ENCODE measurements at regions not wholly inside any gene's neighbourhood (a gene's known extent, or its start where the extent isn't known, plus 50 kb on each side); places are given as distances from the start of the nearest gene placed in this dataset.

- no peaks in the 10 kb centered on the region for H3K27me3 ChIP-seq (ENCODE audit: low read depth)
- in situ Hi-C loops (cut with MboI; ENCODE audit: low sequenced_read_pairs) = no loop called here
- H3K9me3 ChIP-seq = no peaks in the 10 kb centered on the region
- H3K4me3 ChIP-seq = no peak overlapping the region
- no peak for DNase-seq (ENCODE audit: low spot score in 2 of 2)
- H3K36me3 ChIP-seq (replicated peaks) = no peaks in the 10 kb centered on the region
- H3K4me1 ChIP-seq = no peaks in the 10 kb centered on the region
These were observed 109.0 kb downstream of the ZNF518B start for GRCh38 chr4:10348241-10348640.

GRCh38 chr4:10347815-10348214 is 109.4 kb downstream of the ZNF518B start:
- Histone ChIP-seq H3K27me3 (ENCODE audit: low read depth) (no peaks in the 10 kb centered on the region), H3K4me1 (no peaks in the 10 kb centered on the region), H3K9me3 (no peaks in the 10 kb centered on the region), H3K4me3 (no peak overlapping the region), H3K36me3 (replicated peaks) (no peaks in the 10 kb centered on the region)
- in situ Hi-C loops (cut with MboI; ENCODE audit: low sequenced_read_pairs) = no loop called here
- DNase-seq (ENCODE audit: low spot score in 2 of 2) = no peak

GRCh38 chr4:10347281-10347795 is 109.9 kb downstream of the ZNF518B start:
- Histone ChIP-seq H3K4me1 (no peaks in the 10 kb centered on the region), H3K9me3 (no peaks in the 10 kb centered on the region), H3K27me3 (ENCODE audit: low read depth) (no peaks in the 10 kb centered on the region), H3K4me3 (no peak overlapping the region), H3K36me3 (replicated peaks) (no peaks in the 10 kb centered on the region)
- in situ Hi-C loops (cut with MboI; ENCODE audit: low sequenced_read_pairs) = no loop called here
- DNase-seq (ENCODE audit: low spot score in 2 of 2) = no peak

GRCh38 chr4:10346023-10346422 is 111.2 kb downstream of the ZNF518B start:
- Histone ChIP-seq H3K4me3 (no peak overlapping the region), H3K36me3 (replicated peaks) (no peaks in the 10 kb centered on the region), H3K9me3 (no peaks in the 10 kb centered on the region), H3K27me3 (ENCODE audit: low read depth) (no peaks in the 10 kb centered on the region), H3K4me1 (no peaks in the 10 kb centered on the region)
- no peak for DNase-seq (ENCODE audit: low spot score in 2 of 2)
- in situ Hi-C loops (cut with MboI; ENCODE audit: low sequenced_read_pairs) = no loop called here

- H3K27me3 ChIP-seq (ENCODE audit: low read depth) = no peaks in the 10 kb centered on the region
- no peak for DNase-seq (ENCODE audit: low spot score in 2 of 2)
- H3K4me1 ChIP-seq = no peaks in the 10 kb centered on the region
- in situ Hi-C loops (cut with MboI; ENCODE audit: low sequenced_read_pairs) = no loop called here
- H3K4me3 ChIP-seq = no peak overlapping the region
- no peaks in the 10 kb centered on the region for H3K9me3 ChIP-seq
- no peaks in the 10 kb centered on the region for H3K36me3 ChIP-seq (replicated peaks)
These were observed 111.8 kb downstream of the ZNF518B start for GRCh38 chr4:10345381-10345784.

- in situ Hi-C loops (cut with MboI; ENCODE audit: low sequenced_read_pairs) = no loop called here
- no peaks in the 10 kb centered on the region for H3K36me3 ChIP-seq (replicated peaks)
- no peaks in the 10 kb centered on the region for H3K27me3 ChIP-seq (ENCODE audit: low read depth)
- DNase-seq (ENCODE audit: low spot score in 2 of 2) = no peak
- no peaks in the 10 kb centered on the region for H3K9me3 ChIP-seq
- H3K4me1 ChIP-seq = no peaks in the 10 kb centered on the region
- H3K4me3 ChIP-seq = no peak overlapping the region
These were observed 112.4 kb downstream of the ZNF518B start for GRCh38 chr4:10344824-10345223.

GRCh38 chr4:10343656-10344055 is 113.6 kb downstream of the ZNF518B start:
- H3K9me3 ChIP-seq = no peaks in the 10 kb centered on the region
- H3K4me1 ChIP-seq = no peaks in the 10 kb centered on the region
- no peaks in the 10 kb centered on the region for H3K36me3 ChIP-seq (replicated peaks)
- in situ Hi-C loops (cut with MboI; ENCODE audit: low sequenced_read_pairs) = no loop called here
- DNase-seq (ENCODE audit: low spot score in 2 of 2) = no peak
- H3K27me3 ChIP-seq (ENCODE audit: low read depth) = no peaks in the 10 kb centered on the region
- no peak overlapping the region for H3K4me3 ChIP-seq

GRCh38 chr4:10342866-10343265 is 114.4 kb downstream of the ZNF518B start:
- in situ Hi-C loops (cut with MboI; ENCODE audit: low sequenced_read_pairs) = no loop called here
- Histone ChIP-seq H3K27me3 (ENCODE audit: low read depth) (no peaks in the 10 kb centered on the region), H3K4me3 (no peak overlapping the region), H3K9me3 (no peaks in the 10 kb centered on the region), H3K4me1 (no peaks in the 10 kb centered on the region), H3K36me3 (replicated peaks) (no peaks in the 10 kb centered on the region)
- DNase-seq (ENCODE audit: low spot score in 2 of 2) = no peak

- no peak overlapping the region for H3K4me3 ChIP-seq
These were observed 120.8 kb downstream of the ZNF518B start for GRCh38 chr4:10336471-10336870.

GRCh38 chr4:10335050-10335449 is 122.2 kb downstream of the ZNF518B start:
- Histone ChIP-seq H3K4me1 (no peaks in the 10 kb centered on the region), H3K4me3 (no peak overlapping the region), H3K27me3 (ENCODE audit: low read depth) (no peaks in the 10 kb centered on the region), H3K36me3 (replicated peaks) (no peaks in the 10 kb centered on the region), H3K9me3 (no peaks in the 10 kb centered on the region)
- in situ Hi-C loops (cut with MboI; ENCODE audit: low sequenced_read_pairs) = no loop called here
- DNase-seq (ENCODE audit: low spot score in 2 of 2) = no peak

More at GRCh38 chr4:10336471-10336870, 120.8 kb downstream of the ZNF518B start:
- H3K4me1 ChIP-seq = no peaks in the 10 kb centered on the region
- no peak for DNase-seq (ENCODE audit: low spot score in 2 of 2)
- H3K9me3 ChIP-seq = no peaks in the 10 kb centered on the region
- no peaks in the 10 kb centered on the region for H3K27me3 ChIP-seq (ENCODE audit: low read depth)
- no peaks in the 10 kb centered on the region for H3K36me3 ChIP-seq (replicated peaks)
- in situ Hi-C loops (cut with MboI; ENCODE audit: low sequenced_read_pairs) = no loop called here

GRCh38 chr4:10334506-10335028 is 122.7 kb downstream of the ZNF518B start:
- Histone ChIP-seq H3K4me1 (no peaks in the 10 kb centered on the region), H3K4me3 (no peak overlapping the region)
- in situ Hi-C loops (cut with MboI; ENCODE audit: low sequenced_read_pairs) = no loop called here

GRCh38 chr4:10333942-10334341 is 123.3 kb downstream of the ZNF518B start:
- no peak overlapping the region for H3K4me3 ChIP-seq
- no peaks in the 10 kb centered on the region for H3K36me3 ChIP-seq (replicated peaks)
- H3K4me1 ChIP-seq = no peaks in the 10 kb centered on the region
- no peaks in the 10 kb centered on the region for H3K27me3 ChIP-seq (ENCODE audit: low read depth)
- no peak for DNase-seq (ENCODE audit: low spot score in 2 of 2)
- no peaks in the 10 kb centered on the region for H3K9me3 ChIP-seq
- in situ Hi-C loops (cut with MboI; ENCODE audit: low sequenced_read_pairs) = no loop called here

More at GRCh38 chr4:10334506-10335028, 122.7 kb downstream of the ZNF518B start:
- Histone ChIP-seq H3K27me3 (ENCODE audit: low read depth) (no peaks in the 10 kb centered on the region), H3K9me3 (no peaks in the 10 kb centered on the region), H3K36me3 (replicated peaks) (no peaks in the 10 kb centered on the region)
- no peak for DNase-seq (ENCODE audit: low spot score in 2 of 2)

GRCh38 chr4:10326075-10326474 is 131.2 kb downstream of the ZNF518B start:
- in situ Hi-C loops (cut with MboI; ENCODE audit: low sequenced_read_pairs) = no loop called here
- DNase-seq (ENCODE audit: low spot score in 2 of 2) = no peak
- H3K9me3 ChIP-seq = no peaks in the 10 kb centered on the region

GRCh38 chr4:10321931-10322330 is 135.3 kb downstream of the ZNF518B start:
- Histone ChIP-seq H3K4me1 (no peaks in the 10 kb centered on the region), H3K4me3 (no peak overlapping the region), H3K36me3 (replicated peaks) (no peaks in the 10 kb centered on the region), H3K9me3 (no peaks in the 10 kb centered on the region), H3K27me3 (ENCODE audit: low read depth) (no peaks in the 10 kb centered on the region)
- in situ Hi-C loops (cut with MboI; ENCODE audit: low sequenced_read_pairs) = no loop called here
- DNase-seq (ENCODE audit: low spot score in 2 of 2) = no peak

More at GRCh38 chr4:10326075-10326474, 131.2 kb downstream of the ZNF518B start:
- H3K36me3 ChIP-seq (replicated peaks) = no peaks in the 10 kb centered on the region
- no peaks in the 10 kb centered on the region for H3K4me1 ChIP-seq
- no peak overlapping the region for H3K4me3 ChIP-seq
- no peaks in the 10 kb centered on the region for H3K27me3 ChIP-seq (ENCODE audit: low read depth)

GRCh38 chr4:10320130-10320529 is 137.1 kb downstream of the ZNF518B start:
- no peak for DNase-seq (ENCODE audit: low spot score in 2 of 2)
- in situ Hi-C loops (cut with MboI; ENCODE audit: low sequenced_read_pairs) = no loop called here

More at GRCh38 chr4:10320130-10320529, 137.1 kb downstream of the ZNF518B start:
- Histone ChIP-seq H3K27me3 (ENCODE audit: low read depth) (no peaks in the 10 kb centered on the region), H3K36me3 (replicated peaks) (no peaks in the 10 kb centered on the region), H3K4me3 (no peak overlapping the region), H3K9me3 (no peaks in the 10 kb centered on the region), H3K4me1 (no peaks in the 10 kb centered on the region)

Measured in HAP-1 (cell line).